ENCODE measurements at regions not wholly inside any gene's neighbourhood (a gene's known extent, or its start where the extent isn't known, plus 50 kb on each side); places are given as distances from the start of the nearest gene placed in this dataset.

DNA sequence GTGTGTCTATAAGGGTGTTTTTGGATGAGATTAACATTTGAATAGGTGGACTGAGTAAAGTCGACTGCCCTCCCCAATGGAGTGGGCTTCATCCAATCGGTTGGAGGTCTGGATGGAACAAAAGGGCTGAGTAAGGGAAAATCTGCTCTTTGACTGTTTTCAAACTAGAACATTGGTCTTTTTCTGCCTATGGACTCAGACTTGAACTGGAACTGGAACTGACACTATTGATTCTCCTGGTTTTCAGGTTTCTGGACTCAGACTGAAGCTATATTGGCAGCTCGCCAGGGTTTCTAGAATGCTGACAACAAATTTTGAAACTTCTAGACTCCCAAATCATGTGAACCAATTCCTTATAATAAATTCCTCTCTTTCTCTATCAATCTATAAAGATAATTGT lies 498.9 kb upstream of the EPHA7 start:
- no peaks in the 10 kb centered on the region for H3K36me3 ChIP-seq (ENCODE audit: control insufficient read depth in 1 of 2, insufficient read depth in 2 of 2, low read length in 2 of 2)
- no peak overlapping the region for H3K4me3 ChIP-seq (replicated peaks in 1 of 2; ENCODE audit: low read depth in 1 of 2, low read length in 2 of 2)
- no peak overlapping the region for H3K9ac ChIP-seq (ENCODE audit: low read length)
- H3K4me1 ChIP-seq (ENCODE audit: control insufficient read depth in 1 of 2, insufficient read depth in 2 of 2, low read length in 2 of 2) = no peaks in the 10 kb centered on the region
- POLR2A ChIA-PET = no interaction called here
- H3K27ac ChIP-seq (ENCODE audit: low read depth, low read length) = no peak overlapping the region
- H2AFZ ChIP-seq (ENCODE audit: low read depth, low read length, poor library complexity, severe bottlenecking) = no peak overlapping the region
- BruUV-seq (replicated peaks) = no TSS peak
- intact Hi-C loops (cut with micrococcal nuclease) = no loop called here
- no peaks in the 10 kb centered on the region for H3K79me2 ChIP-seq (ENCODE audit: insufficient read depth, low read length)
- no peak overlapping the region for H3K4me2 ChIP-seq (ENCODE audit: low read length)
- no peaks in the 10 kb centered on the region for H3K9me2 ChIP-seq (ENCODE audit: insufficient read depth)
- CTCF ChIA-PET = no interaction called here
- RAD21 ChIA-PET (ENCODE audit: low non-redundant PET in 1 of 2, low total read pairs in 2 of 2, uncharacterized antibody in 2 of 2, unreplicated experiment in 2 of 2) = no interaction called here
- H4K20me1 ChIP-seq (ENCODE audit: insufficient read depth) = no peaks in the 10 kb centered on the region
- DNase-seq (ENCODE audit: low read depth, low spot score) = no peak
- TF ChIP-seq FOSL1 (IDR thresholded peaks at IDR 0.05; ENCODE audit: low read depth) (no peak), MAX (IDR thresholded peaks at IDR 0.05) (no peak), CBX3 (IDR thresholded peaks at IDR 0.05; ENCODE audit: low read depth) (no peak), JUND (IDR thresholded peaks at IDR 0.05) (no peak), REST (IDR thresholded peaks at IDR 0.05; ENCODE audit: low read depth) (no peak), POLR2AphosphoS5 (IDR thresholded peaks at IDR 0.05; ENCODE audit: low read depth, low read length) (no peak), EZH2 (IDR thresholded peaks at IDR 0.05) (no peak)
- peaks cover 6 to 13% of the 10 kb centered on the region in 2 experiments; a peak in 2 of 4 replicates for H3K9me3 ChIP-seq (ENCODE audit: control insufficient read depth in 1 of 2, insufficient read depth in 1 of 2, low read depth in 1 of 2, low read length in 2 of 2)
- no peak for ATAC-seq
- H3K27me3 ChIP-seq (ENCODE audit: insufficient read depth, low read length) = no peaks in the 10 kb centered on the region

DNA sequence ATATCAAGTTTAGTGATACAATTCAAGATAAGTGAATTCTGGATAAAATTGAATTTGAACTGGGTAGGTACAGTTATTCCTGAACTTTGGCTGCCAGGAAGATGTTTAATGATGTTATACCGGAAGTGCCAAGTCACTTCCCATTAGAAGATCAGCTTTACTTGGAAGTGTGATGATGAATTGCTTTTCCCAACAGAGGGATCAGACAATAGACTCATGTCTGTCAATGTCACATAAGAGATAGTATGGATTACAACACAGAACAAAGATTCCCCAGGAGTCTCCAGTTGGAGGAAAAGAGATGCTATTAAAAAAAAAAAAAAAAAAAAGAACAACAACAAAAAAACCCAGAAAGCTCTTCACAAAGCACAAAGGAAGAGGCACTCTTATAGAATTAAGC lies 497.9 kb upstream of the EPHA7 start:
- no TSS peak for BruUV-seq (replicated peaks)
- DNase-seq (ENCODE audit: low read depth, low spot score) (no peak), ATAC-seq (no peak)
- no peaks in the 10 kb centered on the region for H3K9me2 ChIP-seq (ENCODE audit: insufficient read depth)
- TF ChIP-seq FOSL1 (IDR thresholded peaks at IDR 0.05; ENCODE audit: low read depth) (no peak), CTCF (IDR thresholded peaks at IDR 0.05 in 2 of 3, conservative IDR thresholded peaks at IDR 0.05 in 1 of 3; ENCODE audit: borderline replicate concordance in 1 of 3, insufficient read depth in 1 of 3, low read depth in 2 of 3, low read length in 2 of 3) (no peak), SIN3A (IDR thresholded peaks at IDR 0.05; ENCODE audit: low read depth) (no peak), ELF1 (IDR thresholded peaks at IDR 0.05; ENCODE audit: borderline replicate concordance, low read depth) (no peak), ZFX (IDR thresholded peaks at IDR 0.05) (no peak)
- ChIA-PET POLR2A (no interaction called here), RAD21 (ENCODE audit: low non-redundant PET in 1 of 2, low total read pairs in 2 of 2, uncharacterized antibody in 2 of 2, unreplicated experiment in 2 of 2) (no interaction called here), CTCF (no interaction called here)
- H3K27ac ChIP-seq (ENCODE audit: low read depth, low read length) = no peak overlapping the region
- no peak overlapping the region for H3K4me2 ChIP-seq (ENCODE audit: low read length)
- no peaks in the 10 kb centered on the region for H4K20me1 ChIP-seq (ENCODE audit: insufficient read depth)
- H3K79me2 ChIP-seq (ENCODE audit: insufficient read depth, low read length) = no peaks in the 10 kb centered on the region
- no peak overlapping the region for H3K4me3 ChIP-seq (replicated peaks in 1 of 2; ENCODE audit: low read depth in 1 of 2, low read length in 2 of 2)
- intact Hi-C loops (cut with micrococcal nuclease) = no loop called here
- no peak overlapping the region for H2AFZ ChIP-seq (ENCODE audit: low read depth, low read length, poor library complexity, severe bottlenecking)
- no peak overlapping the region for H3K9ac ChIP-seq (ENCODE audit: low read length)
- no peaks in the 10 kb centered on the region for H3K27me3 ChIP-seq (ENCODE audit: insufficient read depth, low read length)
- H3K36me3 ChIP-seq (ENCODE audit: control insufficient read depth in 1 of 2, insufficient read depth in 2 of 2, low read length in 2 of 2) = no peaks in the 10 kb centered on the region
- no peaks in the 10 kb centered on the region for H3K4me1 ChIP-seq (ENCODE audit: control insufficient read depth in 1 of 2, insufficient read depth in 2 of 2, low read length in 2 of 2)
- peaks cover 6 to 13% of the 10 kb centered on the region in 2 experiments; a peak in 2 of 4 replicates for H3K9me3 ChIP-seq (ENCODE audit: control insufficient read depth in 1 of 2, insufficient read depth in 1 of 2, low read depth in 1 of 2, low read length in 2 of 2)

Data from HCT116 (cell line).